Fibroblast of the aortic adventitia (primary cell): ENCODE measurements at regions not wholly inside any gene's neighbourhood (a gene's known extent, or its start where the extent isn't known, plus 50 kb on each side); places are given as distances from the start of the nearest gene placed in this dataset.

ENCODE experiments used
- DNase-seq: peaks from one replicate; pipeline ENCODE4 v3.0.0-alpha.2; 2010; ENCODE audit warnings: low read depth
- H3K4me3 ChIP-seq: 2 replicates; pipeline ENCODE4 v1.5.1; 2011; ENCODE audit warnings: low read depth, mild to moderate bottlenecking, control low read depth, low read length, moderate library complexity
- CTCF ChIP-seq: IDR thresholded peaks from 2 replicates; pipeline ENCODE4 v1.5.1; 2011; ENCODE audit warnings: mild to moderate bottlenecking, low read length, control low read depth, inconsistent platforms; ENCODE audit not compliant: insufficient read depth

GRCh38 chr11:82076126-82076525 lies 657.5 kb downstream of the FAM181B start:
- no peak overlapping the region for H3K4me3 ChIP-seq
- no peak for DNase-seq
- no peak for TF ChIP-seq CTCF

GRCh38 chr11:82059505-82059904 lies 674.2 kb downstream of the FAM181B start:
- no peak overlapping the region for H3K4me3 ChIP-seq
- DNase-seq: no peak
- no peak for TF ChIP-seq CTCF

GRCh38 chr11:82056450-82056849 lies 677.2 kb downstream of the FAM181B start:
- no peak overlapping the region for H3K4me3 ChIP-seq
- TF ChIP-seq CTCF: no peak
- no peak for DNase-seq

- no peak for TF ChIP-seq CTCF
- no peak for DNase-seq
- H3K4me3 ChIP-seq: no peak overlapping the region
Observed at GRCh38 chr11:82049199-82049598, 684.5 kb downstream of the FAM181B start.

- no peak for DNase-seq
- no peak for TF ChIP-seq CTCF
- no peak overlapping the region for H3K4me3 ChIP-seq
Observed at GRCh38 chr11:82047200-82047599, 686.5 kb downstream of the FAM181B start.

GRCh38 chr11:82046778-82047177 lies 686.9 kb downstream of the FAM181B start:
- no peak for TF ChIP-seq CTCF
- no peak overlapping the region for H3K4me3 ChIP-seq
- peak; percentile 76 for DNase-seq

- DNase-seq: peak; percentile 11
- no peak overlapping the region for H3K4me3 ChIP-seq
Observed at GRCh38 chr11:82045748-82046457, 687.8 kb downstream of the FAM181B start.

More at GRCh38 chr11:82045748-82046457, 687.8 kb downstream of the FAM181B start:
- TF ChIP-seq CTCF: no peak
